HCT116 (cell line): ENCODE measurements at regions not wholly inside any gene's neighbourhood (a gene's known extent, or its start where the extent isn't known, plus 50 kb on each side); places are given as distances from the start of the nearest gene placed in this dataset.
A peak's percentile ranks its signal among the peaks of the same experiment; 100 is the strongest.

Source experiments
- ATAC-seq: fragments of 200-7000 bp; cut with Tn5 transposase; 2 replicates; pipeline ENCODE4 v1.9.1; 2020; ENCODE audit warnings: mild to moderate bottlenecking, moderate library complexity
- BruUV-seq: library from RNA; stranded (reverse); fragments of 400-500 nt; replicated peaks from 2 replicates; lab custom pipeline; 2021; lab: Mats Ljungman, UMichigan
- CTCF ChIA-PET: fragments of 300-600 bp; sonication (Branson Sonifier 250); formaldehyde crosslinking; loops from one replicate; lab custom pipeline; 2021; ENCODE audit warnings: antibody characterized with exemption; lab: Charles Lee
- POLR2A ChIA-PET: fragments of 300-600, 350-600 bp; sonication (Branson Sonifier 250); formaldehyde crosslinking; loops from one replicate; lab custom pipeline; 2021; ENCODE audit warnings: antibody characterized with exemption; lab: Charles Lee
- RAD21 ChIA-PET, 2 experiments: fragments of 300-600 bp; sonication (Branson Sonifier 250); formaldehyde crosslinking; loops; one replicate each; lab custom pipeline; 2023; ENCODE audit warnings: low total read pairs in 2 of 2; ENCODE audit not compliant: uncharacterized antibody in 2 of 2, unreplicated experiment in 2 of 2, low non-redundant PET in 1 of 2; lab: Charles Lee
- DNase-seq: peaks from one replicate; pipeline ENCODE4 v3.0.0-alpha.2; 2010; ENCODE audit warnings: low read depth, low spot score
- H2AFZ ChIP-seq: fragments of 200-600 bp; shearing (Covaris generic), sonication (generic); 2 replicates; pipeline ENCODE4 v1.6.1; 2017; ENCODE audit warnings: low read depth, mixed run types, mixed read lengths, antibody characterized with exemption, low read length; ENCODE audit not compliant: poor library complexity, severe bottlenecking
- H3K27ac ChIP-seq: 2 replicates; pipeline ENCODE4 v1.5.1; 2012; ENCODE audit warnings: low read depth, low read length
- H3K27me3 ChIP-seq: fragments of 200-600 bp; sonication (generic); 2 replicates; pipeline ENCODE4 v1.6.1; 2016; ENCODE audit warnings: mixed run types, low read length, mixed read lengths; ENCODE audit not compliant: insufficient read depth
- H3K36me3 ChIP-seq, 2 experiments: fragments of 200-500 bp in 1 of 2; fragments of 200-600 bp in 1 of 2; sonication (Bioruptor generic) in 1 of 2; sonication (generic) in 1 of 2; 2 replicates each; pipeline versions ENCODE4 v1.5.1 to v1.6.1; 2014 to 2016; ENCODE audit warnings: low read length in 2 of 2, inconsistent platforms in 1 of 2, mixed read lengths in 1 of 2, mixed run types in 1 of 2; ENCODE audit not compliant: insufficient read depth in 2 of 2, control insufficient read depth in 1 of 2
- H3K4me1 ChIP-seq, 2 experiments: fragments of 200-600 bp in 1 of 2; sonication (generic) in 1 of 2; 2 replicates each; pipeline versions ENCODE4 v1.5.1 to v1.6.1; 2012 to 2017; ENCODE audit warnings: low read length in 2 of 2, inconsistent platforms in 1 of 2, mild to moderate bottlenecking in 1 of 2, mixed read lengths in 1 of 2, mixed run types in 1 of 2, moderate library complexity in 1 of 2; ENCODE audit not compliant: insufficient read depth in 2 of 2, control insufficient read depth in 1 of 2
- H3K4me2 ChIP-seq: fragments of 200-600 bp; sonication (generic); 2 replicates; pipeline ENCODE4 v1.6.1; 2017; ENCODE audit warnings: mixed run types, low read length, mixed read lengths
- H3K4me3 ChIP-seq, 2 experiments: fragments of 200-600 bp in 1 of 2; sonication (generic) in 1 of 2; replicated peaks in 1 of 2; 2 replicates each; pipeline ENCODE4 v1.5.1; 2011 to 2016; ENCODE audit warnings: low read length in 2 of 2, control low read depth in 1 of 2, low read depth in 1 of 2, mild to moderate bottlenecking in 1 of 2, mixed read lengths in 1 of 2, mixed run types in 1 of 2
- H3K79me2 ChIP-seq: fragments of 200-600 bp; sonication (generic); 2 replicates; pipeline ENCODE4 v1.6.1; 2017; ENCODE audit warnings: mild to moderate bottlenecking, mixed run types, low read length, moderate library complexity, mixed read lengths; ENCODE audit not compliant: insufficient read depth
- H3K9ac ChIP-seq: fragments of 200-600 bp; sonication (generic); 2 replicates; pipeline ENCODE4 v1.6.1; 2016; ENCODE audit warnings: low read length, mixed read lengths
- H3K9me2 ChIP-seq: fragments of 200-600 bp; sonication (generic), shearing (Covaris generic); 2 replicates; pipeline ENCODE4 v1.6.1; 2017; ENCODE audit warnings: mixed run types, mild to moderate bottlenecking, moderate library complexity; ENCODE audit not compliant: insufficient read depth
- H3K9me3 ChIP-seq, 2 experiments: fragments of 200-500 bp in 1 of 2; fragments of 200-600 bp in 1 of 2; sonication (Bioruptor generic) in 1 of 2; sonication (generic) in 1 of 2; 2 replicates each; pipeline ENCODE4 v1.6.1; 2014 to 2017; ENCODE audit warnings: low read length in 2 of 2, mixed read lengths in 2 of 2, inconsistent platforms in 1 of 2, low read depth in 1 of 2, mild to moderate bottlenecking in 1 of 2, mixed run types in 1 of 2, moderate library complexity in 1 of 2; ENCODE audit not compliant: control insufficient read depth in 1 of 2, insufficient read depth in 1 of 2
- H4K20me1 ChIP-seq: fragments of 200-600 bp; sonication (generic), shearing (Covaris generic); 2 replicates; pipeline ENCODE4 v1.6.1; 2017; ENCODE audit warnings: mixed run types, mild to moderate bottlenecking, moderate library complexity; ENCODE audit not compliant: insufficient read depth
- CTCF ChIP-seq, 3 experiments: fragments of 200-600 bp in 1 of 3; sonication (generic) in 1 of 3; IDR thresholded peaks in 2 of 3; conservative IDR thresholded peaks in 1 of 3; 2 replicates each; pipeline ENCODE4 v1.5.1; 2012 to 2017; ENCODE audit warnings: low read depth in 2 of 3, low read length in 2 of 3, antibody characterized with exemption in 1 of 3, borderline replicate concordance in 1 of 3, control low read depth in 1 of 3, mild to moderate bottlenecking in 1 of 3, mixed read lengths in 1 of 3, mixed run types in 1 of 3, moderate library complexity in 1 of 3; ENCODE audit not compliant: insufficient read depth in 1 of 3
- ELF1 ChIP-seq: IDR thresholded peaks from 2 replicates; pipeline ENCODE4 v1.6.1; 2012; ENCODE audit warnings: low read depth, borderline replicate concordance
- EZH2 ChIP-seq: fragments of 200-600 bp; sonication (generic); IDR thresholded peaks from 2 replicates; pipeline ENCODE4 v1.6.1; 2017; ENCODE audit warnings: antibody characterized with exemption, mixed run types
- EZH2phosphoT487 ChIP-seq: fragments of 200-600 bp; IDR thresholded peaks from 2 replicates; pipeline ENCODE4 v1.6.1; 2018; ENCODE audit warnings: antibody characterized with exemption, borderline replicate concordance
- JUND ChIP-seq: IDR thresholded peaks from 2 replicates; pipeline ENCODE4 v1.6.1; 2012
- MAX ChIP-seq: IDR thresholded peaks from 2 replicates; pipeline ENCODE4 v1.6.1; 2012
- POLR2A ChIP-seq: IDR thresholded peaks from 2 replicates; pipeline ENCODE4 v1.7.0; 2011; ENCODE audit warnings: borderline replicate concordance; ENCODE audit not compliant: insufficient read depth, insufficient read length; ENCODE audit errors: extremely low read depth
- RAD21 ChIP-seq: IDR thresholded peaks from 2 replicates; pipeline ENCODE4 v1.6.1; 2012; ENCODE audit warnings: low read depth, mild to moderate bottlenecking
- SP1 ChIP-seq: IDR thresholded peaks from 2 replicates; pipeline ENCODE4 v1.6.1; 2012; ENCODE audit warnings: low read depth
- ZFX ChIP-seq: fragments of 450-650 bp; IDR thresholded peaks from 2 replicates; pipeline ENCODE4 v1.6.1; 2017
- intact Hi-C: fragments of 100-400 bp; cut with micrococcal nuclease; formaldehyde crosslinking; loops from 2 replicates; pipeline ENCODE4 v1.10.0; 2022

- intact Hi-C loops = no loop called here
- Histone ChIP-seq H3K79me2 (no peaks in the 10 kb centered on the region), H3K4me2 (no peak overlapping the region), H3K4me3 (no peak overlapping the region), H3K9me3 (no peaks in the 10 kb centered on the region), H3K9ac (no peak overlapping the region), H3K36me3 (no peaks in the 10 kb centered on the region), H2AFZ (no peak overlapping the region), H3K4me1 (no peaks in the 10 kb centered on the region), H3K27ac (no peak overlapping the region), H3K9me2 (0 out of 2 replicates have a peak, but pooled peaks cover 4% of the 10 kb centered on the region), H4K20me1 (no peaks in the 10 kb centered on the region), H3K27me3 (no peaks in the 10 kb centered on the region)
- ChIA-PET RAD21 (no interaction called here), CTCF (interaction anchor here (0.7 kb wide), 1 partner anchor 15 kb away, joined by 3 read pairs; no protein-coding TSS in a partner anchor), POLR2A (no interaction called here)
- BruUV-seq = no TSS peak
- DNase-seq (no peak), ATAC-seq (no peak)
- TF ChIP-seq EZH2 (no peak), ZFX (no peak), RAD21 (no peak), MAX (no peak), ELF1 (no peak), JUND (no peak)
These were observed 183.4 kb downstream of the SPRY1 start for GRCh38 chr4:123579961-123580360.

GRCh38 chr4:123580981-123581664, 184.5 kb downstream of the SPRY1 start:
- CTCF ChIA-PET = interaction anchor here (1.0 to 1.1 kb wide), 2 partner anchors 17 to 102 kb away, joined by 3 to 4 read pairs; no protein-coding TSS in a partner anchor
- Histone ChIP-seq H3K9me2 (0 out of 2 replicates have a peak, but pooled peaks cover 4% of the 10 kb centered on the region), H3K27me3 (no peaks in the 10 kb centered on the region), H3K36me3 (no peaks in the 10 kb centered on the region), H2AFZ (no peak overlapping the region), H3K4me1 (no peaks in the 10 kb centered on the region), H3K79me2 (no peaks in the 10 kb centered on the region), H3K4me3 (no peak overlapping the region), H3K9ac (no peak overlapping the region), H3K9me3 (no peaks in the 10 kb centered on the region), H3K4me2 (no peak overlapping the region), H3K27ac (no peak overlapping the region), H4K20me1 (no peaks in the 10 kb centered on the region)
- TF ChIP-seq SP1 (no peak), POLR2A (no peak), CTCF (IDR thresholded peaks at IDR 0.05 in 2 of 3, conservative IDR thresholded peaks at IDR 0.05 in 1 of 3; ENCODE audit: borderline replicate concordance in 1 of 3, insufficient read depth in 1 of 3, low read depth in 2 of 3, low read length in 2 of 3) (peak in 2 of 3 experiments; percentile 32 to 36; a peak in 4 of 6 replicates), EZH2phosphoT487 (no peak)
- 0 out of 2 replicates have a peak, but pooled peaks have one; percentile 52 for ATAC-seq
- RAD21 ChIA-PET = no interaction called here
- intact Hi-C loops = no loop called here
- no TSS peak for BruUV-seq
- POLR2A ChIA-PET = no interaction called here
- peak; percentile 6 for DNase-seq
